ENCODE measurements at regions not wholly inside any gene's neighbourhood (a gene's known extent, or its start where the extent isn't known, plus 50 kb on each side); places are given as distances from the start of the nearest gene placed in this dataset.
A peak's percentile ranks its signal among the peaks of the same experiment; 100 is the strongest.

- H3K4me1 ChIP-seq = peaks cover 32% of the 10 kb centered on the region
- H3K9me3 ChIP-seq = no peaks in the 10 kb centered on the region
- H3K27me3 ChIP-seq = no peaks in the 10 kb centered on the region
- no peak overlapping the region for H3K4me3 ChIP-seq
- TF ChIP-seq POLR2A (IDR thresholded peaks at IDR 0.05) = no peak
- no peak for TF ChIP-seq CTCF (IDR thresholded peaks at IDR 0.05)
- H3K27ac ChIP-seq = peak overlapping the region in 1 of 2 donors; percentile 75
- intact Hi-C loops (cut with DNase I; ENCODE audit: low total_unique reads) = no loop called here
- DNase-seq = no peak
- WGBS, 2 donors = 92 to 93% methylated on average over 6 of the region's 6 CpGs
- no peaks in the 10 kb centered on the region for H3K36me3 ChIP-seq (ENCODE audit: low read depth, missing control alignments)
Measured at GRCh38 chr10:4281190-4281825, 496.3 kb upstream of the KLF6 start.

GRCh38 chr10:4280461-4281189, 495.6 kb upstream of the KLF6 start:
- Histone ChIP-seq H3K9me3 (no peaks in the 10 kb centered on the region), H3K27ac (peak overlapping the region in 1 of 2 donors; percentile 23), H3K27me3 (no peaks in the 10 kb centered on the region), H3K36me3 (ENCODE audit: low read depth, missing control alignments) (no peaks in the 10 kb centered on the region), H3K4me3 (no peak overlapping the region), H3K4me1 (peaks cover 32% of the 10 kb centered on the region)
- TF ChIP-seq CTCF (IDR thresholded peaks at IDR 0.05) (no peak), POLR2A (IDR thresholded peaks at IDR 0.05) (no peak)
- no peak for DNase-seq
- intact Hi-C loops (cut with DNase I; ENCODE audit: low total_unique reads) = no loop called here
- WGBS, 2 donors = 74 to 81% methylated on average over 7 of the region's 7 CpGs

- no peak for DNase-seq
- Histone ChIP-seq H3K27ac (peak overlapping the region in 1 of 2 donors; percentile 23), H3K4me3 (no peak overlapping the region), H3K9me3 (no peaks in the 10 kb centered on the region), H3K27me3 (no peaks in the 10 kb centered on the region), H3K36me3 (ENCODE audit: low read depth, missing control alignments) (no peaks in the 10 kb centered on the region), H3K4me1 (peaks cover 26% of the 10 kb centered on the region)
- TF ChIP-seq CTCF (IDR thresholded peaks at IDR 0.05) (no peak), POLR2A (IDR thresholded peaks at IDR 0.05) (no peak)
- intact Hi-C loops (cut with DNase I; ENCODE audit: low total_unique reads) = no loop called here
- 19 to 43% methylated on average over 1 of the region's 1 CpG for WGBS, 2 donors
Measured at GRCh38 chr10:4279655-4280054, 494.6 kb upstream of the KLF6 start.

GRCh38 chr10:4278186-4278585, 493.2 kb upstream of the KLF6 start:
- H3K9me3 ChIP-seq = no peaks in the 10 kb centered on the region
- 80 to 84% methylated on average over 4 of the region's 4 CpGs for WGBS, 2 donors
- H3K27me3 ChIP-seq = no peaks in the 10 kb centered on the region
- intact Hi-C loops (cut with DNase I; ENCODE audit: low total_unique reads) = no loop called here
- H3K36me3 ChIP-seq (ENCODE audit: low read depth, missing control alignments) = no peaks in the 10 kb centered on the region
- H3K27ac ChIP-seq = no peak overlapping the region
- no peak for DNase-seq
- no peak overlapping the region for H3K4me3 ChIP-seq
- no peak for TF ChIP-seq POLR2A (IDR thresholded peaks at IDR 0.05)
- no peak for TF ChIP-seq CTCF (IDR thresholded peaks at IDR 0.05)
- peaks cover 21% of the 10 kb centered on the region for H3K4me1 ChIP-seq

Measured in testis (tissue), 2 donors.